MG63 (cell line): ENCODE measurements at regions not wholly inside any gene's neighbourhood (a gene's known extent, or its start where the extent isn't known, plus 50 kb on each side); places are given as distances from the start of the nearest gene placed in this dataset.
"Not testable (repeated sequence)": the region's sequence is repeated elsewhere in the genome, so short reads cannot be mapped to it uniquely, and the experiment has no call there.

Experiments used
- DNase-seq: peaks from one replicate; pipeline ENCODE4 v3.0.0-alpha.2; 2020
- H3K27me3 ChIP-seq: fragments of 250-450 bp; sonication (Bioruptor Pico); 2 replicates; pipeline ENCODE4 v1.5.1; 2020; ENCODE audit warnings: mild to moderate bottlenecking, moderate library complexity
- H3K36me3 ChIP-seq: fragments of 250-450 bp; sonication (Bioruptor Pico); 2 replicates; pipeline ENCODE4 v1.5.1; 2020; ENCODE audit warnings: mild to moderate bottlenecking, moderate library complexity
- H3K4me3 ChIP-seq: fragments of 250-450 bp; sonication (Bioruptor Pico); 2 replicates; pipeline ENCODE4 v1.5.1; 2020; ENCODE audit warnings: mild to moderate bottlenecking, moderate library complexity
- H3K9me3 ChIP-seq: fragments of 250-450 bp; sonication (Bioruptor Pico); 2 replicates; pipeline ENCODE4 v1.5.1; 2020; ENCODE audit warnings: mild to moderate bottlenecking, moderate library complexity

- Histone ChIP-seq H3K4me3 (no peak overlapping the region), H3K27me3 (no peaks in the 10 kb centered on the region), H3K36me3 (no peaks in the 10 kb centered on the region), H3K9me3 (no peaks in the 10 kb centered on the region; the same call in 1 of the 2 replicates)
- DNase-seq = peak; percentile 27
Observed at GRCh38 chr7:19982841-19983835, 209.7 kb upstream of the TMEM196 start.

GRCh38 chr7:19973581-19973980, 200.2 kb upstream of the TMEM196 start:
- H3K4me3 ChIP-seq = no peak overlapping the region
- no peak for DNase-seq
- H3K36me3 ChIP-seq = no peaks in the 10 kb centered on the region
- no peaks in the 10 kb centered on the region for H3K9me3 ChIP-seq
- no peaks in the 10 kb centered on the region for H3K27me3 ChIP-seq

GRCh38 chr7:19972876-19973275, 199.5 kb upstream of the TMEM196 start:
- Histone ChIP-seq H3K36me3 (no peaks in the 10 kb centered on the region), H3K9me3 (no peaks in the 10 kb centered on the region), H3K27me3 (no peaks in the 10 kb centered on the region), H3K4me3 (no peak overlapping the region)
- no peak for DNase-seq

GRCh38 chr7:19971956-19972355, 198.5 kb upstream of the TMEM196 start:
- no peak for DNase-seq

GRCh38 chr7:19970514-19970913, 197.1 kb upstream of the TMEM196 start:
- no peak overlapping the region for H3K4me3 ChIP-seq

More at GRCh38 chr7:19971956-19972355, 198.5 kb upstream of the TMEM196 start:
- Histone ChIP-seq H3K36me3 (no peaks in the 10 kb centered on the region), H3K9me3 (no peaks in the 10 kb centered on the region), H3K4me3 (no peak overlapping the region), H3K27me3 (no peaks in the 10 kb centered on the region)

GRCh38 chr7:19969859-19970493, 196.6 kb upstream of the TMEM196 start:
- Histone ChIP-seq H3K9me3 (no peaks in the 10 kb centered on the region), H3K4me3 (no peak overlapping the region)
- no peak for DNase-seq

More at GRCh38 chr7:19970514-19970913, 197.1 kb upstream of the TMEM196 start:
- Histone ChIP-seq H3K9me3 (no peaks in the 10 kb centered on the region), H3K27me3 (no peaks in the 10 kb centered on the region), H3K36me3 (no peaks in the 10 kb centered on the region)
- no peak for DNase-seq

GRCh38 chr7:19964246-19964645, 190.8 kb upstream of the TMEM196 start:
- Histone ChIP-seq H3K4me3 (no peak overlapping the region), H3K36me3 (no peaks in the 10 kb centered on the region), H3K9me3 (no peaks in the 10 kb centered on the region; the same call in 1 of the 2 replicates), H3K27me3 (no peaks in the 10 kb centered on the region)
- DNase-seq = no peak

More at GRCh38 chr7:19969859-19970493, 196.6 kb upstream of the TMEM196 start:
- H3K27me3 ChIP-seq = no peaks in the 10 kb centered on the region
- no peaks in the 10 kb centered on the region for H3K36me3 ChIP-seq

- no peak for DNase-seq
Observed at GRCh38 chr7:19963695-19964094, 190.3 kb upstream of the TMEM196 start.

GRCh38 chr7:19958309-19958896, 185.0 kb upstream of the TMEM196 start:
- no peak overlapping the region for H3K4me3 ChIP-seq
- H3K9me3 ChIP-seq = no peaks in the 10 kb centered on the region
- H3K27me3 ChIP-seq = no peaks in the 10 kb centered on the region
- H3K36me3 ChIP-seq = no peaks in the 10 kb centered on the region
- DNase-seq = peak; percentile 7

More at GRCh38 chr7:19963695-19964094, 190.3 kb upstream of the TMEM196 start:
- no peaks in the 10 kb centered on the region; the same call in 1 of the 2 replicates for H3K9me3 ChIP-seq
- no peaks in the 10 kb centered on the region for H3K27me3 ChIP-seq
- H3K36me3 ChIP-seq = no peaks in the 10 kb centered on the region
- H3K4me3 ChIP-seq = no peak overlapping the region

- Histone ChIP-seq H3K27me3 (no peaks in the 10 kb centered on the region), H3K4me3 (no peak overlapping the region), H3K9me3 (no peaks in the 10 kb centered on the region), H3K36me3 (no peaks in the 10 kb centered on the region)
- DNase-seq = no peak
Observed at GRCh38 chr7:19957664-19958063, 184.2 kb upstream of the TMEM196 start.

GRCh38 chr7:19954166-19954565, 180.7 kb upstream of the TMEM196 start:
- H3K4me3 ChIP-seq, DNase-seq, H3K9me3 ChIP-seq, H3K27me3 ChIP-seq, H3K36me3 ChIP-seq: not testable (repeated sequence)

GRCh38 chr7:19953411-19953810, 180.0 kb upstream of the TMEM196 start:
- H3K9me3 ChIP-seq, H3K36me3 ChIP-seq, H3K27me3 ChIP-seq, DNase-seq, H3K4me3 ChIP-seq: not testable (repeated sequence)

GRCh38 chr7:19948160-19948559, 174.7 kb upstream of the TMEM196 start:
- Histone ChIP-seq H3K4me3 (no peak overlapping the region), H3K36me3 (no peaks in the 10 kb centered on the region), H3K27me3 (no peaks in the 10 kb centered on the region), H3K9me3 (no peaks in the 10 kb centered on the region)
- no peak for DNase-seq

GRCh38 chr7:19944363-19945120, 171.1 kb upstream of the TMEM196 start:
- Histone ChIP-seq H3K4me3 (no peak overlapping the region), H3K27me3 (no peaks in the 10 kb centered on the region), H3K36me3 (no peaks in the 10 kb centered on the region), H3K9me3 (no peaks in the 10 kb centered on the region)
- DNase-seq = no peak

GRCh38 chr7:19939746-19940145, 166.3 kb upstream of the TMEM196 start:
- Histone ChIP-seq H3K9me3 (peaks cover 3% of the 10 kb centered on the region; the same call in 1 of the 2 replicates), H3K4me3 (no peak overlapping the region), H3K36me3 (no peaks in the 10 kb centered on the region), H3K27me3 (no peaks in the 10 kb centered on the region)
- DNase-seq = peak; percentile 39

GRCh38 chr7:19932549-19933249, 159.3 kb upstream of the TMEM196 start:
- peaks cover 3% of the 10 kb centered on the region; the same call in 1 of the 2 replicates for H3K9me3 ChIP-seq
- H3K4me3 ChIP-seq = no peak overlapping the region
- H3K36me3 ChIP-seq = no peaks in the 10 kb centered on the region
- H3K27me3 ChIP-seq = no peaks in the 10 kb centered on the region
- DNase-seq = no peak
